Renal pelvis (tissue), 1 donor: ENCODE measurements at regions not wholly inside any gene's neighbourhood (a gene's known extent, or its start where the extent isn't known, plus 50 kb on each side); places are given as distances from the start of the nearest gene placed in this dataset.
"Not testable (repeated sequence)": the region's sequence is repeated elsewhere in the genome, so short reads cannot be mapped to it uniquely, and the experiment has no call there.

ENCODE experiments used
- DNase-seq: peaks from one replicate; pipeline ENCODE4 v3.0.0-alpha.2; 2013

GRCh38 chr14:85895603-85896002 is 365.7 kb downstream of the FLRT2 start:
- DNase-seq = no peak

GRCh38 chr14:85892251-85892650 is 362.3 kb downstream of the FLRT2 start:
- DNase-seq = no peak

GRCh38 chr14:85883966-85884365 is 354.0 kb downstream of the FLRT2 start:
- DNase-seq = no peak

GRCh38 chr14:85883101-85883500 is 353.2 kb downstream of the FLRT2 start:
- no peak for DNase-seq

GRCh38 chr14:85881935-85882334 is 352.0 kb downstream of the FLRT2 start:
- no peak for DNase-seq

- DNase-seq = no peak
Measured at GRCh38 chr14:85878874-85879273, 348.9 kb downstream of the FLRT2 start.

GRCh38 chr14:85873006-85873405 is 343.1 kb downstream of the FLRT2 start:
- no peak for DNase-seq

- no peak for DNase-seq
Measured at GRCh38 chr14:85867450-85867849, 337.5 kb downstream of the FLRT2 start.

GRCh38 chr14:85865701-85866100 is 335.8 kb downstream of the FLRT2 start:
- no peak for DNase-seq

- no peak for DNase-seq
Measured at GRCh38 chr14:85858634-85859033, 328.7 kb downstream of the FLRT2 start.

- no peak for DNase-seq
Measured at GRCh38 chr14:85856430-85856829, 326.5 kb downstream of the FLRT2 start.

GRCh38 chr14:85853996-85854526 is 324.1 kb downstream of the FLRT2 start:
- no peak for DNase-seq

GRCh38 chr14:85852906-85853305 is 323.0 kb downstream of the FLRT2 start:
- no peak for DNase-seq

- DNase-seq = not testable (repeated sequence)
Measured at GRCh38 chr14:85852123-85852522, 322.2 kb downstream of the FLRT2 start.

- DNase-seq = not testable (repeated sequence)
Measured at GRCh38 chr14:85830549-85830948, 300.6 kb downstream of the FLRT2 start.

- not testable (repeated sequence) for DNase-seq
Measured at GRCh38 chr14:85829601-85830000, 299.7 kb downstream of the FLRT2 start.

GRCh38 chr14:85824526-85824925 is 294.6 kb downstream of the FLRT2 start:
- no peak for DNase-seq

GRCh38 chr14:85822236-85822635 is 292.3 kb downstream of the FLRT2 start:
- no peak for DNase-seq

GRCh38 chr14:85817430-85817829 is 287.5 kb downstream of the FLRT2 start:
- DNase-seq = no peak

- no peak for DNase-seq
Measured at GRCh38 chr14:85813040-85813439, 283.1 kb downstream of the FLRT2 start.

GRCh38 chr14:85811340-85811739 is 281.4 kb downstream of the FLRT2 start:
- DNase-seq = no peak

GRCh38 chr14:85799668-85800067 is 269.7 kb downstream of the FLRT2 start:
- no peak for DNase-seq

GRCh38 chr14:85798856-85799255 is 268.9 kb downstream of the FLRT2 start:
- DNase-seq = no peak

GRCh38 chr14:85793533-85793932 is 263.6 kb downstream of the FLRT2 start:
- DNase-seq = no peak

GRCh38 chr14:85789506-85789905 is 259.6 kb downstream of the FLRT2 start:
- DNase-seq = no peak
